H1 (cell line): ENCODE measurements at regions not wholly inside any gene's neighbourhood (a gene's known extent, or its start where the extent isn't known, plus 50 kb on each side); places are given as distances from the start of the nearest gene placed in this dataset.

ENCODE experiments used
- CTCF ChIA-PET: fragments of 300-600 bp; sonication (Branson Sonifier 250); formaldehyde crosslinking; loops from one replicate; lab custom pipeline; 2021; ENCODE audit not compliant: partially characterized antibody; lab: Charles Lee
- POLR2A ChIA-PET: fragments of 300-600 bp; sonication (Branson Sonifier 250); formaldehyde crosslinking; loops from one replicate; lab custom pipeline; 2021; ENCODE audit warnings: inconsistent platforms; ENCODE audit not compliant: partially characterized antibody; lab: Charles Lee
- DNase-seq, 2 experiments: peaks; one replicate each; pipeline versions ENCODE4 v3.0.0 to v3.0.0-alpha.2; 2010 to 2022; ENCODE audit warnings: low spot score in 2 of 2, low read depth in 1 of 2, mixed read lengths in 1 of 2
- FAIRE-seq: peaks from 2 replicates; lab custom pipeline; 2011; peaks lifted over from hg19 to GRCh38; lab: Jason Lieb, UNC
- H2AFZ ChIP-seq: 2 replicates; pipeline ENCODE4 v1.8.1; 2012; ENCODE audit warnings: low read length, inconsistent platforms
- H2AK5ac ChIP-seq: 2 replicates; pipeline ENCODE4 v1.6.1; 2013; ENCODE audit warnings: low read depth, low read length
- H2BK120ac ChIP-seq: replicated peaks from 2 replicates; pipeline ENCODE3; 2013; ENCODE audit warnings: low read depth, low read length, inconsistent platforms
- H2BK12ac ChIP-seq: 2 replicates; pipeline ENCODE4 v1.6.1; 2013; ENCODE audit warnings: low read depth, low read length
- H2BK15ac ChIP-seq: 2 replicates; pipeline ENCODE4 v1.6.1; 2013; ENCODE audit warnings: low read length
- H2BK20ac ChIP-seq: 2 replicates; pipeline ENCODE4 v1.6.1; 2013; ENCODE audit warnings: low read length
- H2BK5ac ChIP-seq: 2 replicates; pipeline ENCODE4 v1.6.1; 2013; ENCODE audit warnings: low read depth, low read length
- H3K14ac ChIP-seq: 2 replicates; pipeline ENCODE4 v1.6.1; 2013; ENCODE audit warnings: inconsistent platforms; ENCODE audit not compliant: insufficient read length
- H3K18ac ChIP-seq: 2 replicates; pipeline ENCODE4 v1.6.1; 2013; ENCODE audit warnings: low read length; ENCODE audit errors: extremely low read depth
- H3K23ac ChIP-seq: 2 replicates; pipeline ENCODE4 v1.6.1; 2013; ENCODE audit warnings: inconsistent platforms; ENCODE audit not compliant: insufficient read length
- H3K23me2 ChIP-seq: 2 replicates; pipeline ENCODE4 v1.6.1; 2013; ENCODE audit warnings: low read depth, low read length
- H3K27ac ChIP-seq: 2 replicates; pipeline ENCODE4 v1.6.1; 2011; ENCODE audit warnings: low read depth, low read length, inconsistent platforms
- H3K27me3 ChIP-seq, 4 experiments: replicated peaks in 1 of 4; 1 replicate in 1 of 4; 2 replicates in 3 of 4; pipeline versions ENCODE4 v1.6.1 to v1.8.1; 2011 to 2013; ENCODE audit warnings: low read length in 3 of 4, mild to moderate bottlenecking in 3 of 4, inconsistent platforms in 2 of 4, mixed read lengths in 2 of 4, moderate library complexity in 1 of 4; ENCODE audit not compliant: control insufficient read depth in 3 of 4, insufficient read depth in 3 of 4; ENCODE audit errors: extremely low read depth in 1 of 4
- H3K36me3 ChIP-seq, 4 experiments: 2 replicates each; pipeline versions ENCODE4 v1.6.1 to v1.8.1; 2011 to 2013; ENCODE audit warnings: mild to moderate bottlenecking in 4 of 4, low read length in 3 of 4, moderate library complexity in 2 of 4, control low read depth in 1 of 4, inconsistent platforms in 1 of 4; ENCODE audit not compliant: insufficient read depth in 4 of 4, control insufficient read depth in 2 of 4
- H3K4ac ChIP-seq: replicated peaks from 2 replicates; pipeline ENCODE3; 2013; ENCODE audit warnings: low read length, low read depth, mixed read lengths, inconsistent platforms; ENCODE audit not compliant: insufficient read length
- H3K4me1 ChIP-seq, 4 experiments: replicated peaks in 1 of 4; 1 replicate in 1 of 4; 2 replicates in 3 of 4; pipeline versions ENCODE4 v1.6.1 to v1.8.1; 2011 to 2013; ENCODE audit warnings: low read length in 3 of 4, inconsistent platforms in 2 of 4, mixed read lengths in 1 of 4; ENCODE audit not compliant: insufficient read depth in 4 of 4, control insufficient read depth in 3 of 4
- H3K4me2 ChIP-seq, 2 experiments: 2 replicates each; pipeline versions ENCODE4 v1.6.1 to v1.8.1; 2011 to 2013; ENCODE audit warnings: low read depth in 2 of 2, low read length in 2 of 2, control low read depth in 1 of 2, inconsistent platforms in 1 of 2, mild to moderate bottlenecking in 1 of 2; ENCODE audit not compliant: insufficient read depth in 1 of 2
- H3K4me3 ChIP-seq, 4 experiments: fragments of 200-600, 300-600 bp in 1 of 4; sonication (generic), shearing (Covaris generic), sonication (Bioruptor Twin) in 1 of 4; 2 replicates each; pipeline versions ENCODE4 v1.5.1 to v1.8.1; 2011 to 2016; ENCODE audit warnings: low read length in 4 of 4, low read depth in 3 of 4, control low read depth in 2 of 4, inconsistent platforms in 2 of 4, mild to moderate bottlenecking in 2 of 4, mixed read lengths in 1 of 4, moderate library complexity in 1 of 4; ENCODE audit not compliant: insufficient read depth in 2 of 4; ENCODE audit errors: extremely low read depth in 1 of 4
- H3K56ac ChIP-seq: replicated peaks from 2 replicates; pipeline ENCODE3; 2013; ENCODE audit warnings: low read depth, mild to moderate bottlenecking, mixed read lengths, low read length, inconsistent platforms; ENCODE audit not compliant: insufficient read length
- H3K79me1 ChIP-seq: 2 replicates; pipeline ENCODE4 v1.6.1; 2013; ENCODE audit warnings: low read depth, low read length, control low read depth
- H3K79me2 ChIP-seq, 2 experiments: 2 replicates each; pipeline versions ENCODE4 v1.6.1 to v1.8.1; 2012 to 2013; ENCODE audit warnings: low read length in 2 of 2, mild to moderate bottlenecking in 2 of 2, inconsistent platforms in 1 of 2; ENCODE audit not compliant: insufficient read depth in 2 of 2, control insufficient read depth in 1 of 2
- H3K9ac ChIP-seq, 4 experiments: replicated peaks in 1 of 4; 1 replicate in 1 of 4; 2 replicates in 3 of 4; pipeline versions ENCODE4 v1.6.1 to v1.8.1; 2011 to 2013; ENCODE audit warnings: low read depth in 3 of 4, low read length in 3 of 4, control low read depth in 2 of 4, mild to moderate bottlenecking in 2 of 4, moderate library complexity in 2 of 4, inconsistent platforms in 1 of 4; ENCODE audit errors: extremely low read depth in 1 of 4
- H3K9me3 ChIP-seq, 2 experiments: 2 replicates each; pipeline versions ENCODE4 v1.6.1 to v1.8.1; 2012 to 2013; ENCODE audit warnings: mild to moderate bottlenecking in 2 of 2, moderate library complexity in 2 of 2, control low read depth in 1 of 2, inconsistent platforms in 1 of 2, low read depth in 1 of 2, low read length in 1 of 2, mixed read lengths in 1 of 2; ENCODE audit not compliant: insufficient read depth in 2 of 2
- H4K20me1 ChIP-seq, 2 experiments: replicated peaks in 1 of 2; 2 replicates each; pipeline versions ENCODE3 to v1.8.1; 2011 to 2013; ENCODE audit warnings: inconsistent platforms in 2 of 2, low read length in 2 of 2, mild to moderate bottlenecking in 1 of 2; ENCODE audit not compliant: insufficient read depth in 2 of 2, control insufficient read depth in 1 of 2
- H4K5ac ChIP-seq: 2 replicates; pipeline ENCODE4 v1.6.1; 2013; ENCODE audit warnings: low read length, low read depth, mixed read lengths, inconsistent platforms; ENCODE audit not compliant: insufficient read length
- H4K8ac ChIP-seq: 2 replicates; pipeline ENCODE4 v1.8.0; 2013; ENCODE audit warnings: mild to moderate bottlenecking, moderate library complexity, low read length, inconsistent platforms; ENCODE audit not compliant: insufficient read depth; ENCODE audit errors: extremely low read depth
- H4K91ac ChIP-seq: replicated peaks from 2 replicates; pipeline ENCODE3; 2013; ENCODE audit warnings: low read length, mixed read lengths, inconsistent platforms; ENCODE audit not compliant: insufficient read length
- PHF8 ChIP-seq: fragments of 200-600 bp; sonication (generic); conservative IDR thresholded peaks from 2 replicates; pipeline ENCODE4 v1.7.1; 2012; ENCODE audit warnings: low read depth, mild to moderate bottlenecking, inconsistent platforms, low read length, moderate library complexity
- TAF7 ChIP-seq: optimal IDR thresholded peaks from 2 replicates; pipeline ENCODE3; 2011; ENCODE audit warnings: low read depth, mild to moderate bottlenecking, inconsistent platforms, low read length, moderate library complexity, borderline replicate concordance
- WGBS, 2 experiments: shearing (Covaris generic) in 1 of 2; methylation state at CpG; one replicate each; pipeline versions ENCODE4 v1.1.6 to v1.1.7; 2013 to 2015; ENCODE audit warnings: low lambda C conversion rate in 2 of 2, mixed read lengths in 2 of 2, inconsistent platforms in 1 of 2, low coverage in 1 of 2, missing lambda C conversion rate in 1 of 2; ENCODE audit not compliant: insufficient replicate concordance in 2 of 2, insufficient coverage in 1 of 2, insufficient read length in 1 of 2; ENCODE audit errors: extremely low coverage in 1 of 2, missing lambda C conversion rate in 1 of 2; 5-methylcytosine and 5-hydroxymethylcytosine counted together

DNA sequence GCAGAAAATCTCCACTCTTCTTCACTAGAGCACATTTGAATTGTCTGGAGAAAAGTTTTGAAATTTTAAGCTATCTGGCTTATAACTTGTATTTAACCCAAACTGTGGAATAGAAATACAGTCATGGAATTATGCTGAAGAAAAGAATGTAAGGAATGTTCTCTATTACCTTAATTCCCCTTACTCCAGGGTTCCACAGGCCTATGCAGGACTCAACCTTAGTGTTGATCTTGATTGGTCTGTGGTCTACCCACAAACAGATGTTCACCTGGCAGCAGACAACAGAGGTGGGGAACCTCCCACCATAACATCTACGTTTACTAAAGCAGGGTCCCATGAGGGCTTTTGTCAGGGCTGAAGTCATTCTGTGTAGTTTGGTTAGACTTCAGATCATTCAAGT is 189.3 kb upstream of the GPRIN3 start:
- Histone ChIP-seq H3K4me2 (no peak overlapping the region), H3K4ac (no peak overlapping the region), H4K8ac (no peak overlapping the region), H2BK20ac (no peak overlapping the region), H2BK120ac (no peak overlapping the region), H3K18ac (no peak overlapping the region), H2AK5ac (no peak overlapping the region), H4K91ac (no peak overlapping the region), H4K5ac (no peak overlapping the region), H3K27me3 (no peaks in the 10 kb centered on the region), H3K36me3 (no peaks in the 10 kb centered on the region), H3K4me1 (no peaks in the 10 kb centered on the region; a peak in 1 of 7 replicates), H2BK5ac (no peak overlapping the region), H2AFZ (no peak overlapping the region), H2BK15ac (no peak overlapping the region), H3K27ac (no peak overlapping the region), H3K56ac (no peak overlapping the region), H3K79me1 (no peaks in the 10 kb centered on the region), H3K79me2 (no peaks in the 10 kb centered on the region), H2BK12ac (no peak overlapping the region; the same call in 1 of the 2 replicates), H3K9ac (no peak overlapping the region), H3K23me2 (no peaks in the 10 kb centered on the region), H4K20me1 (no peaks in the 10 kb centered on the region), H3K14ac (no peak overlapping the region), H3K9me3 (no peaks in the 10 kb centered on the region; a peak in 1 of 4 replicates), H3K23ac (no peak overlapping the region), H3K4me3 (no peak overlapping the region)
- POLR2A ChIA-PET, result no interaction called here
- WGBS, 2 experiments, result 100% methylated on average over 1 of the region's 1 CpG; no CpG with 5 or more reads in 1 of the 2 experiments
- CTCF ChIA-PET, result no interaction called here
- FAIRE-seq, result no peak
- DNase-seq, result no peak
- TF ChIP-seq TAF7, result no peak
- TF ChIP-seq PHF8, result no peak
